ENCODE measurements at regions not wholly inside any gene's neighbourhood (a gene's known extent, or its start where the extent isn't known, plus 50 kb on each side); places are given as distances from the start of the nearest gene placed in this dataset.
"Not testable (repeated sequence)": the region's sequence is repeated elsewhere in the genome, so short reads cannot be mapped to it uniquely, and the experiment has no call there.

GRCh38 chr13:44661936-44662335 is 85.8 kb upstream of the TSC22D1 start:
- DNase-seq (ENCODE audit: low spot score) = no peak

- no peak for DNase-seq (ENCODE audit: low spot score)
Measured at GRCh38 chr13:44660050-44660449, 83.9 kb upstream of the TSC22D1 start.

DNA sequence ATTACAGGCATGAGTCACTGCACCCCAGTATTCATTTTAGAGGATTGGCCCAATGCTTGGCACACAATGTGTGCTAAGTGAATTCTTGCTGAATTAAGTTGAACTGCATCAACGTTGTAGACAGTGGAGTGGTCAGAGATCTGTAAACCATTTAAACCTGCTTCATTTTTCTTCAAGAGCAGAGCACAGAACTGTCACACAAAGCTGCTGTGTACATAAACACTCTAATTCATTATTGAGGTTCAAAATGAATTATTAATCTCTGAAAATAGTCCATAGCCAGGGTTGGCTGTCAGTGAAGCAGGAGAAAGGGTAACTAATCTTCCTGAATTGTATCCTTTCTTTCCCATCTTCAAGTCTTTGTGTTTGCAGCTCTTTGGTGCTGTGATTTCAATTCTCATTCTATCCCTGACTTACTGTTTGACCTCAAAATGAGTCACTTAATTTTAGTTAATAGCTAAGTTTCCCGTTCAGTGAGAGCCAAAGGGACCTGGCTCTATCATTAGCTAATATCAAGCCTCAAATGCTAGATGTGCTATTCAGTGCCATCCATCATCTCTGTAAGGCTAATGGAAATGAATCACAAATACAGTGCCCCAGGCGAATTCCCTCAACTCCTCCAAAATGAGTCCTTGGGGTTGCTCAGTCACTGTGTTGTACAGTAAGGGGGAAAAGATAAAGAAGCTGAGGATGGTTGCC is 77.0 kb upstream of the TSC22D1 start:
- peak; percentile 20 for DNase-seq (ENCODE audit: low spot score)

DNA sequence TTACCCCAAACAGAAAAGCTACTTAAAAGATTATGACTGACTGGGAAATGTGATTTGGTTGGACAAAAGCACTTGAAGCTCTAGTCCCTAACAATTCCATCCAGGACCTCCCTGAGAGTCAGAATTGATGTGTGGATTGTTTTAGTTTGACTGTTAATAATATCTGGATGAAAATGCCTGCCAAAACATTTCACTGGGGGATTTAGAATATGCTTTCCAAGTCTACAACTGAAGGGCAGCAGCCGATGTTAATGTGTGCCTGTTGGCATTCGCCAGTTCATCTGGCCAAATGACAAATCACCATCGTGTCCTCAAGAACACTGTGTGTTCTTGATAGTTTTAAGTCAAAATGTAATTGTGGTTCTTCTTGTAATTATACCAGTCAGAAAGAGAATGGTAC is 76.0 kb upstream of the TSC22D1 start:
- no peak for DNase-seq (ENCODE audit: low spot score)

DNA sequence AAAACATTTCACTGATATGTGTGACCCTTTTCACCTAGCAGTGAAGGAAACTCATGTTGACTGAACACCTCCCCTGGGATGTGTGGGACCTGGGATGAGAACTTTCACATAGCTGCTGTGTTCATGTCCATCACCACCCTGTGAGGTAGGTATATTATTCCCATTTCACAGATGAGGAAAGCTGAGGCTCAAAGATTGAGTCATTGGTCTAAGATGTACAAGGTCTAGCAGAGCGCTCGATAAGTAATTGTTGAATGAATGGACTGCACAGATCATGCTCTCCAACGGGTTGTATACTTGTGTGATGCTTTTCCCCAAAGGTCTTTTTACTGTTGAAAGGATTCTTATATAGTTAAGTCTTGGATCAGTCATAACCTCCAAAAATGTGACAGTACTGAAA is 75.6 kb upstream of the TSC22D1 start:
- DNase-seq (ENCODE audit: low spot score) = no peak

DNA sequence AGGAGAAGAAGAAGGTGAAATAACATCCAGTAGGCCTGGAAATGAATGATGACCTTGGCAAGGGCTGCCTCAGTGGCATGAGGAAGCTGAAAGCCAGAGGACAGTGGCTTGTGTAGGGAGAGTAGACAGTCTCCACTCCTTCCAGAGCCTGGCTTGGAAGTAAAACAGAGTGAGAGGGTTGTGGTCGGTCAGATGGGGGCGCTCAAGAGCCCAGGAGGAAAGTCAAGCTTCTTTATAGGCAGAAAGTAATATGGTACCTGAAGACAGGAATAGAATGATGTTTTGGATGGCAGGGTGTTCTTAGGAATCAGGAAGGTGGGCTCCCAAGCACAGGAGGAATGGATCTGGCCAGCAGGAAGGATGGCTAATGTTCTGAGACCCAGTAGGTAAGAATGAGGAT is 75.1 kb upstream of the TSC22D1 start:
- no peak for DNase-seq (ENCODE audit: low spot score)

DNA sequence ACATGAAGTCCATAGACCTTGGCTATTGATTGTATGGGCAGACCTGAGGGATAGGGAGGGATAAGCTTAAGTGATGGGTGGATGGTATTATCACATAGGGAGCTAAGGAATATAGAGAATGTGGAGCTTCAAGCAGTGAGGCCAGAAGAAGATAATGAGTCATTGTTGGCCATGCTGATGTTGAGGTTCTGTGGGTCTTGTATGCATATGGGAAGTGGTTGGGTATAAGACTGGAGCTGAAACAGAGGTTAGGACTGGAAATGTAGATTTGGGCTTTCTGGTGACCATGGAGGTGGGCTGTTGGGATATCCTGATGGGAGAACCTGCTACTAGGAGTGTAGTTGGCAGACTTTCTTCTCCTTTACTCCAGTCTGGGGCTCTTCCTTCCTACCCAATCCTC is 73.7 kb upstream of the TSC22D1 start:
- DNase-seq (ENCODE audit: low spot score) = no peak

DNA sequence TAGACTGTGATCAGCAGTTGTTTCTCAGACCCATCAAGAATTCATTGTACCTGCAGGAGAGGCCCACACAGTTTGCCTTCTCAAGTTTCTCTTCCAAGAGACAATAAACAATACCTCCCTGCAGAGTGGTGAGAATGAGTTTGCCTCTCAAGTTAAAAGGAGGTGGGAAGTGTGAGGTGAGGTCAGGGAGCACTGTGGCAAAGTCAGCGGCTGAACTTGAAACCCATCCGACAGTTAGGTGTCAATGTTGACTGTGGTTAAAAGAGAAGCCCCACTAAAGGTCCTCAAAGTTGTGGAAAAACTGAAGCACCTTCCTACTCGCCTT is 72.9 kb upstream of the TSC22D1 start:
- DNase-seq (ENCODE audit: low spot score) = no peak

GRCh38 chr13:44648392-44649103 is 72.4 kb upstream of the TSC22D1 start:
- DNase-seq (ENCODE audit: low spot score) = peak; percentile 27

DNA sequence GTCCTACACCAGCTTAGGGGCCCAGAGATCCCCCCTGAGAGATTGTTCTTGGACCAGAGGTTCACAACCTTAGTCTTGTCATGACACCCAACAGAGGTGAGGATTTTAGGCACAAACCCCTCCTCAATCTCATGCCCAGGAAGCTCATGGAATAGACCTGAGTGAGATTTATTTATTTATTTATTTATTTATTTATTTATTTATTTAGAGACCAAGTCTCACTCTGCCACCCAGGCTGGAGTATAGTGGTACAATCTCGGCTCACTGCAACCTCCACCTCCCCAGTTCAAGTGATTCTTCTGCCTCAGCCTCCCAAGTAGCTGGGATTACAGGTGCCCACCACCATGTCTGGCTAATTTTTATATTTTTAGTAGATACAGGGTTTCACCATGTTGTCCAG is 71.4 kb upstream of the TSC22D1 start:
- not testable (repeated sequence) for DNase-seq (ENCODE audit: low spot score)

GRCh38 chr13:44646044-44646443 is 69.9 kb upstream of the TSC22D1 start:
- no peak for DNase-seq (ENCODE audit: low spot score)

- no peak for DNase-seq (ENCODE audit: low spot score)
Measured at GRCh38 chr13:44643256-44643655, 67.1 kb upstream of the TSC22D1 start.

- no peak for DNase-seq (ENCODE audit: low spot score)
Measured at GRCh38 chr13:44637581-44637980, 61.5 kb upstream of the TSC22D1 start.

- peak; percentile 60 for DNase-seq (ENCODE audit: low spot score)
Measured at GRCh38 chr13:44629465-44630183, 53.5 kb upstream of the TSC22D1 start.

DNA sequence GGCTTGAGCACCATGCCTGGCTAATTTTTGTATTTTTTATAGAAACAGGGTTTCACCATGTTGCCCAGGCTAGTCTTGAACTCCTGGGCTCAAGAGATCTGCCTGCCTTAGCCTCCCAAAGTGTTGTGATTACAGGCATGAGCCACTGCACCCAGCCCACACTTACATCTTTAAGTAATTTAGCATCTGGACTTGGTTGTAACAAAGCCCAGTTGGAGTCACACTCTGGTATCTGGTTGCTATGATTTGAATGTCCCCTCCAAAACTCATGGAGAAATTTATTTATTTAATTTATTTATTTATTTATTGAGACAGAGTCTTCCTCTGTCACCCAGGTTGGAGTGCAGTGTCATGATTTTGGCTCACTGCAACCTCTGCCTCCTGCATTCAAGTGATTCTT is 52.7 kb upstream of the TSC22D1 start:
- DNase-seq (ENCODE audit: low spot score) = peak; percentile 27

GRCh38 chr13:44627441-44627840 is 51.3 kb upstream of the TSC22D1 start:
- DNase-seq (ENCODE audit: low spot score) = no peak

DNA sequence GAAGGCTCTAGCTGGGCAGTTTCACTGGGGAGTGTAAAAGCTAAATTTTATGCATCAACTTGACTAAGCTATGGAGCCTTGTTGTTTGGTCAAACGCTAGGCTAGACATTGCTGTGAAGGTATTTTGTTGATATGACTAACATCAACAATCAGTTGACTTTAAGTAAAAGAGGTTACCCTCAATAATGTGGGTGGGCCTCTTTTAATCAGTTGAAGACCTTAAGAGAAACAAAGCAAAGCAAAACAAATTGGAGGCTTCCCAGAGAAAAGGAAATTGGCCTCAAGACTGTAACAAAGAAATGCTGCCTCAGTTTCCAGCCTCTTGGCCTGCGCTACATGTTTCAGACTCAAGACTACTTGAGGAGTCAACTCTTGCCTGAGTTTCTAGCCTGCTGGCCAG is 50.0 kb upstream of the TSC22D1 start:
- DNase-seq (ENCODE audit: low spot score) = no peak
